OCI-LY1 (cell line): ENCODE measurements at regions not wholly inside any gene's neighbourhood (a gene's known extent, or its start where the extent isn't known, plus 50 kb on each side); places are given as distances from the start of the nearest gene placed in this dataset.

ENCODE experiments used
- H2AFZ ChIP-seq: fragments of 200-600 bp; sonication (generic), shearing (Covaris generic); 2 replicates; pipeline ENCODE4 v1.6.0; 2014; ENCODE audit warnings: antibody characterized with exemption, mild to moderate bottlenecking, low read length
- H3F3A ChIP-seq: fragments of 200-600 bp; sonication (generic), shearing (Covaris generic); 2 replicates; pipeline ENCODE4 v1.6.0; 2014; ENCODE audit warnings: mild to moderate bottlenecking, antibody characterized with exemption, low read length, moderate library complexity; ENCODE audit not compliant: insufficient read depth
- H3K27ac ChIP-seq: fragments of 200-600 bp; sonication (generic); 2 replicates; pipeline ENCODE4 v1.5.1; 2014; ENCODE audit warnings: low read length, mixed run types, mild to moderate bottlenecking, low read depth; ENCODE audit not compliant: poor library complexity, severe bottlenecking
- H3K27me3 ChIP-seq: fragments of 200-600 bp; sonication (generic); 2 replicates; pipeline ENCODE4 v1.6.0; 2014; ENCODE audit warnings: antibody characterized with exemption, mild to moderate bottlenecking, low read length, moderate library complexity; ENCODE audit not compliant: insufficient read depth
- H3K36me3 ChIP-seq: fragments of 200-600 bp; sonication (generic); 2 replicates; pipeline ENCODE4 v1.6.1; 2014; ENCODE audit warnings: mild to moderate bottlenecking, antibody characterized with exemption, low read length, moderate library complexity, mixed read lengths; ENCODE audit not compliant: insufficient read depth
- H3K4me1 ChIP-seq: fragments of 200-600 bp; sonication (generic); 2 replicates; pipeline ENCODE4 v1.5.1; 2014; ENCODE audit warnings: mild to moderate bottlenecking, low read length, moderate library complexity; ENCODE audit not compliant: insufficient read depth, severe bottlenecking
- H3K4me2 ChIP-seq: fragments of 200-600 bp; sonication (generic), shearing (Covaris generic); 2 replicates; pipeline ENCODE4 v1.6.1; 2014; ENCODE audit warnings: low read length
- H3K4me3 ChIP-seq: fragments of 200-600 bp; sonication (generic); 2 replicates; pipeline ENCODE4 v1.5.1; 2014; ENCODE audit warnings: low read length, low read depth, mild to moderate bottlenecking, mixed read lengths; ENCODE audit not compliant: poor library complexity, severe bottlenecking
- H3K79me2 ChIP-seq: fragments of 200-600 bp; shearing (Covaris generic); 2 replicates; pipeline ENCODE4 v1.6.1; 2016; ENCODE audit warnings: mixed run types, low read length, mixed read lengths; ENCODE audit not compliant: insufficient read depth
- H3K9ac ChIP-seq: fragments of 200-600 bp; sonication (generic), shearing (Covaris generic); 2 replicates; pipeline ENCODE4 v1.6.1; 2014; ENCODE audit warnings: mild to moderate bottlenecking, low read length, mixed read lengths
- H3K9me2 ChIP-seq: fragments of 200-600 bp; sonication (generic), shearing (Covaris generic); 2 replicates; pipeline ENCODE4 v1.6.1; 2014; ENCODE audit warnings: low read depth, mild to moderate bottlenecking, low read length, mixed read lengths
- H3K9me3 ChIP-seq: fragments of 200-600 bp; shearing (Covaris generic); 2 replicates; pipeline ENCODE4 v1.6.1; 2014; ENCODE audit warnings: low read length, mixed read lengths
- H4K20me1 ChIP-seq: fragments of 200-600 bp; sonication (generic), shearing (Covaris generic); 2 replicates; pipeline ENCODE4 v1.6.0; 2016; ENCODE audit warnings: mild to moderate bottlenecking, low read length; ENCODE audit not compliant: insufficient read depth
- CTCF ChIP-seq: fragments of 200-600 bp; sonication (generic), shearing (Covaris generic); IDR thresholded peaks from 2 replicates; pipeline ENCODE4 v1.5.1; 2017; ENCODE audit warnings: mild to moderate bottlenecking, antibody characterized with exemption, low read length, moderate library complexity, mixed read lengths
- EZH2 ChIP-seq: fragments of 200-600 bp; sonication (generic), shearing (Covaris generic); IDR thresholded peaks from 2 replicates; pipeline ENCODE4 v1.8.0; 2017; ENCODE audit warnings: borderline replicate concordance, mixed run types, mild to moderate bottlenecking, antibody characterized with exemption, low read length, moderate library complexity, mixed read lengths

GRCh38 chr6:168137024-168137423 is 58.0 kb upstream of the FRMD1 start:
- Histone ChIP-seq H3K9me2 (no peaks in the 10 kb centered on the region), H3K4me3 (no peak overlapping the region), H3K4me1 (no peaks in the 10 kb centered on the region), H4K20me1 (no peaks in the 10 kb centered on the region), H3K79me2 (no peaks in the 10 kb centered on the region), H3K4me2 (no peak overlapping the region), H3K27me3 (no peaks in the 10 kb centered on the region), H2AFZ (no peak overlapping the region), H3F3A (no peaks in the 10 kb centered on the region), H3K27ac (no peak overlapping the region), H3K9me3 (no peaks in the 10 kb centered on the region), H3K9ac (no peak overlapping the region), H3K36me3 (no peaks in the 10 kb centered on the region)
- TF ChIP-seq CTCF = no peak
- TF ChIP-seq EZH2 = no peak

GRCh38 chr6:168136622-168137021 is 57.6 kb upstream of the FRMD1 start:
- Histone ChIP-seq H3K9me2 (no peaks in the 10 kb centered on the region), H3K27me3 (no peaks in the 10 kb centered on the region), H3K9ac (no peak overlapping the region), H3F3A (no peaks in the 10 kb centered on the region), H4K20me1 (no peaks in the 10 kb centered on the region), H3K4me2 (no peak overlapping the region), H3K79me2 (no peaks in the 10 kb centered on the region), H2AFZ (no peak overlapping the region), H3K4me1 (no peaks in the 10 kb centered on the region), H3K27ac (no peak overlapping the region), H3K36me3 (no peaks in the 10 kb centered on the region), H3K9me3 (no peaks in the 10 kb centered on the region), H3K4me3 (no peak overlapping the region)
- TF ChIP-seq CTCF = no peak

GRCh38 chr6:168136001-168136400 is 57.0 kb upstream of the FRMD1 start:
- no peak overlapping the region for H3K4me2 ChIP-seq
- no peak overlapping the region for H3K9ac ChIP-seq
- no peaks in the 10 kb centered on the region for H3K36me3 ChIP-seq
- H3K9me3 ChIP-seq = no peaks in the 10 kb centered on the region
- H3K79me2 ChIP-seq = no peaks in the 10 kb centered on the region
- no peaks in the 10 kb centered on the region for H3F3A ChIP-seq
- no peak for TF ChIP-seq EZH2
- H3K9me2 ChIP-seq = no peaks in the 10 kb centered on the region
- no peaks in the 10 kb centered on the region for H3K27me3 ChIP-seq
- no peak overlapping the region for H3K4me3 ChIP-seq
- H2AFZ ChIP-seq = no peak overlapping the region
- H3K27ac ChIP-seq = no peak overlapping the region
- H3K4me1 ChIP-seq = no peaks in the 10 kb centered on the region
- H4K20me1 ChIP-seq = no peaks in the 10 kb centered on the region

GRCh38 chr6:168134560-168135201 is 55.7 kb upstream of the FRMD1 start:
- Histone ChIP-seq H3K4me3 (no peak overlapping the region), H3K27me3 (no peaks in the 10 kb centered on the region), H3K4me1 (no peaks in the 10 kb centered on the region), H3K4me2 (no peak overlapping the region), H3K27ac (no peak overlapping the region), H2AFZ (no peak overlapping the region), H3K79me2 (no peaks in the 10 kb centered on the region), H3K9me3 (no peaks in the 10 kb centered on the region), H3F3A (no peaks in the 10 kb centered on the region), H3K36me3 (no peaks in the 10 kb centered on the region), H4K20me1 (no peaks in the 10 kb centered on the region), H3K9me2 (no peaks in the 10 kb centered on the region), H3K9ac (no peak overlapping the region)
- no peak for TF ChIP-seq CTCF
- no peak for TF ChIP-seq EZH2
